GM10266 (cell line): ENCODE measurements at regions not wholly inside any gene's neighbourhood (a gene's known extent, or its start where the extent isn't known, plus 50 kb on each side); places are given as distances from the start of the nearest gene placed in this dataset.

Experiments
- DNase-seq: peaks from one replicate; pipeline ENCODE4 v3.0.0; 2012; ENCODE audit errors: extremely low spot score
- TF ChIP-seq, protein P1 (sequence below): IDR thresholded peaks from 2 replicates; pipeline ENCODE4 v1.5.1; 2012; ENCODE audit warnings: mild to moderate bottlenecking, low read depth; ENCODE audit not compliant: control insufficient read depth, insufficient read depth; ENCODE audit errors: missing control alignments

DNA sequence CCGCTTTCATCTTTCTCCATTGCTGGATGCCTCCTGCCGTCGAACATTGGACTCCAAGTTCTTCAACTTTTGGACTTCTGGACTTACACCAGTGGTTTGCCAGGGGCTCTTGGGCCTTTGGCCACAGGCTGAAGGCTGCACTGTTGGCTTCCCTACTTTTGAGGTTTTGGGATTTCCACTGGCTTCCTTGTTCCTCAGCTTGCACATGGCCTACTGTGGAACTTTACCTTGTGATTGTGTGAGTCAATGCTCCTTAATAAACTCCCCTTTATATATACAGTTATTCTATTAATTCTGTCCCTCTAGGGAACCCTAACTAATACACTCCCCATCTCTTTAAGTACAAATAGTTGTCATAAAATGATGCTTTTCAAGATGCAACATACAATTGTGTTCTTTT is 595.3 kb downstream of the ARAP2 start:
- DNase-seq: no peak
- TF ChIP-seq, protein P1, sequence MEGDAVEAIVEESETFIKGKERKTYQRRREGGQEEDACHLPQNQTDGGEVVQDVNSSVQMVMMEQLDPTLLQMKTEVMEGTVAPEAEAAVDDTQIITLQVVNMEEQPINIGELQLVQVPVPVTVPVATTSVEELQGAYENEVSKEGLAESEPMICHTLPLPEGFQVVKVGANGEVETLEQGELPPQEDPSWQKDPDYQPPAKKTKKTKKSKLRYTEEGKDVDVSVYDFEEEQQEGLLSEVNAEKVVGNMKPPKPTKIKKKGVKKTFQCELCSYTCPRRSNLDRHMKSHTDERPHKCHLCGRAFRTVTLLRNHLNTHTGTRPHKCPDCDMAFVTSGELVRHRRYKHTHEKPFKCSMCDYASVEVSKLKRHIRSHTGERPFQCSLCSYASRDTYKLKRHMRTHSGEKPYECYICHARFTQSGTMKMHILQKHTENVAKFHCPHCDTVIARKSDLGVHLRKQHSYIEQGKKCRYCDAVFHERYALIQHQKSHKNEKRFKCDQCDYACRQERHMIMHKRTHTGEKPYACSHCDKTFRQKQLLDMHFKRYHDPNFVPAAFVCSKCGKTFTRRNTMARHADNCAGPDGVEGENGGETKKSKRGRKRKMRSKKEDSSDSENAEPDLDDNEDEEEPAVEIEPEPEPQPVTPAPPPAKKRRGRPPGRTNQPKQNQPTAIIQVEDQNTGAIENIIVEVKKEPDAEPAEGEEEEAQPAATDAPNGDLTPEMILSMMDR: no peak

DNA sequence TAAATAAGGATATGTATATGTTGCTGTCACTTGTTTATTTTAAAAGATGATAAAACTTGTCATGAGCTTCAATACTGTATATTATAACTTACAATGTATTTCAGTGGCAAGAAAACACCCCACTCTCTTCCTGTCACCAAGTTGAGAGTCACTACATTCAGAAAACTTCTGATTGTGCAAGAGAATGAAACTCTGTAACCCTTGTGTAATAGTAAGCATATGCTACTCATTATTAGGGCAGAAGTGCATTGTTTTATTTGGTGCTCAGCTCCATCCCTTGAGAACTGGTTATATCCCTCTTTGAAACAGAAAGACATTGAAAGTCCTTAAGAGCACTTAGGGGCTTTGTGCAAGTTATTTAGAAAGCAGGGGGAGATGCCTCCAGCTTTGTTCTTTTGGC is 594.5 kb downstream of the ARAP2 start:
- no peak for DNase-seq
- TF ChIP-seq, protein P1: no peak

DNA sequence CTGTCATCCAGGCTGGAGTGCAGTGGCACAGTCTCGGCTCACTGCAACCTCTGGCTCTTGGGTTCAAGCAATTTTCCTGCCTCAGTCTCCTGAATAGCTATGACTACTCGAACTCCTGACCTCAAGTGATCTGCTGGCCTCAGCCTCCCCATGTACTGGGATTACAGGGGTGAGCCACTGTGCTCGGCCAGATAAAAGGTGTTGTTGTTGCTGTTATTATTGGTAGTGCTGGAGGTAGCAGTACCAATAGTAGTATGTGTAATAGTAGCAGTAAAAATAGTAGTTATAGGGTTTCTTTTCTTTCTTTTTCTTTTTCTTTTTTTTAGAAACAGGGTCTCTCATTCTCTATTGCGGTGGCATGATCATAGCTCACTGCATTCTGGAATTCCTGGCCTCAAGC is 592.1 kb downstream of the ARAP2 start:
- TF ChIP-seq, protein P1: no peak
- no peak for DNase-seq

DNA sequence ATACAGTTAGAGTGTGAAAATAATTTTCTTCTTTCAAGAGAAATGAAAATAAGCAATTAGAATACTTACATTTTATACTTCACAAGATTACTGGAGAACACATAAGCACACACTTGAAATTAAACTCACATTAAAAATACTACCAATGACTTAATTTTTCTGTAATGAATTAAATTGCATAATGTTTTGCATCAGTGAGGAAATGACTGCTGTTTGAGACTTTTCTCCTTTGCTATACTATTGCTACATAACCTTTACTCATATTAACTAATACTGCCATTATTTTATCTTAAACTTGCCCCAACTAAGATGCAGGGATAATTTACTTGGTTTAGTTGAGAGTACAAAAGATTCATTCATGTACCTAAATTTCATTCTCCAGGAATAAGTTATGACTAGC is 590.9 kb downstream of the ARAP2 start:
- no peak for DNase-seq
- TF ChIP-seq, protein P1: no peak

DNA sequence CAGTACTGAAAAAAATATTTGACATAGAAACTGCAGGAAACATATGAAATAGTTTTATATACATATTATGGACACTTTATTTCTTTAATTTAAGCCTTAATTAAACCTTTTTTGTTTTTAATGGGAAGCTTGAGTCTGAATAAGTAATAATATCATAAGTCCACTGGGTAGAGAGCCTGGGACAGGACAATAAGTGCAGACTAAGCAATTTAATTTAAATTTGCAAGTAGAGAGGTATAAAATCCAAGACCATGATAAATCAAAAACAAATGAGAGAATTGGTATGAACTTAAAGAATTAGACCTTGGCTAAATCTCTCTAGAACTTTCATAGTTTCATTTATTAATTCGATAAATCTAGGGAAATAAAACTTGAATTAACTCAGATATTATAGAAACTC is 571.2 kb downstream of the ARAP2 start:
- TF ChIP-seq, protein P1: no peak
- no peak for DNase-seq

DNA sequence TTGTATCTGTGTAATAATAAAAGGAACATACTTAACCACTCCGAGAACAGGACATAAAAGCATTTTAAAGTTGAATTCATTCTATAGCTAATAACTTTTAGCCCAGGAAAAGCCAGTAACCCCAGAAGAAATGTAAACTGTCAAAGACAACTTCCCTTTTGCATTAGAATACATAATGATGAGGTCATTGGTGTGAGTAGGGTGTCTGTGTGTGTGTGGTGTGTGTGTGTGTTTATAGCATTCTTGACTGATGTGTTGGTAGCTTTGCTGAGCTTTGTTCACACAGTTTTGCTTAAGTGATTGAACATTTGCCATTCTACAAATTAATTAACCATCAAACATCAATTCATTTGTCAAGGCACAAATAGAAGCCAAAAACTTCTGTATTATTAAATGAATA is 559.6 kb downstream of the ARAP2 start:
- TF ChIP-seq, protein P1: no peak
- DNase-seq: no peak

DNA sequence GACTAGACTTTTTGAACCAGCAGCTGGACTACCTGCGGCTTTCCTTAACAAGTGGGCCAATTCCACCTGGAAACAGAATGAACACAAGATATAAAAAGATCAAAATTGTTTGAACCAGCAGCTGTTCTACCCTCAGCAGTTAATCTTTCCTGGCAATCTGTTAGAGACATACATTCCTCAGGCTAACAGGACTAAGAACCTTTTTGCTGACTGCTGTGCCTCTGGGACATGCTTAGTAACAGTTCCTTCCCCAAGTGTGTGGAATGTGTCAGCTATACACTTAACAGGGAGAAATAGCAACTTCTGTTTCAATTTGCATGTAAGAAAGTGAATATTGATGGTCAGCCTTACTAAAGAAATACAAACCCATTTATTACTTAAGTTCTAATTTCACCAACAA is 554.4 kb downstream of the ARAP2 start:
- no peak for DNase-seq
- TF ChIP-seq, protein P1: no peak
